ENCODE measurements at regions not wholly inside any gene's neighbourhood (a gene's known extent, or its start where the extent isn't known, plus 50 kb on each side); places are given as distances from the start of the nearest gene placed in this dataset.
"Not testable (repeated sequence)": the region's sequence is repeated elsewhere in the genome, so short reads cannot be mapped to it uniquely, and the experiment has no call there.

GRCh38 chrX:3519384-3519783 is 172.9 kb upstream of the MXRA5 start:
- POLR2A ChIA-PET; CTCF ChIA-PET; H3K27ac ChIP-seq (ENCODE audit: extremely low read depth, low read depth, low read length): not testable (repeated sequence)

GRCh38 chrX:3518870-3519269 is 172.4 kb upstream of the MXRA5 start:
- POLR2A ChIA-PET: no interaction called here
- H3K4me1 ChIP-seq (ENCODE audit: control insufficient read depth, insufficient read depth, low read length): no peaks in the 10 kb centered on the region
- H3K4me3 ChIP-seq (ENCODE audit: low read depth, low read length): no peak overlapping the region
- H3K27ac ChIP-seq (ENCODE audit: extremely low read depth, low read depth, low read length): no peak overlapping the region
- CTCF ChIA-PET: no interaction called here
- no peaks in the 10 kb centered on the region for H3K36me3 ChIP-seq (ENCODE audit: control insufficient read depth in 2 of 2, insufficient read depth in 1 of 2, low read length in 2 of 2)
- TF ChIP-seq OSR2 (tag by site-specific recombination; IDR thresholded peaks at IDR 0.05) (no peak), ZNF560 (tag by site-specific recombination; IDR thresholded peaks at IDR 0.05; ENCODE audit: borderline replicate concordance) (no peak), ELK4 (IDR thresholded peaks at IDR 0.05; ENCODE audit: borderline replicate concordance, low read depth, low read length) (no peak), ZNF239 (tag by site-specific recombination; IDR thresholded peaks at IDR 0.05) (no peak), ZNF433 (tag by site-specific recombination; IDR thresholded peaks at IDR 0.05; ENCODE audit: low read depth) (no peak), PRDM4 (tag by site-specific recombination; IDR thresholded peaks at IDR 0.05) (no peak), REPIN1 (tag by site-specific recombination; IDR thresholded peaks at IDR 0.05; ENCODE audit: low read depth) (no peak), ZNF324 (tag by site-specific recombination; IDR thresholded peaks at IDR 0.05) (no peak), ZNF157 (tag by site-specific recombination; IDR thresholded peaks at IDR 0.05) (no peak), ZXDB (tag by site-specific recombination; IDR thresholded peaks at IDR 0.05) (no peak), ZNF830 (tag by site-specific recombination; IDR thresholded peaks at IDR 0.05; ENCODE audit: low read depth) (no peak), ZNF501 (tag by site-specific recombination; IDR thresholded peaks at IDR 0.05) (no peak), ZBTB7A (tag by site-specific recombination; IDR thresholded peaks at IDR 0.05; ENCODE audit: low read depth) (no peak), ZNF354C (tag by site-specific recombination; IDR thresholded peaks at IDR 0.05; ENCODE audit: borderline replicate concordance, low read depth) (no peak), ZNF391 (tag by site-specific recombination; IDR thresholded peaks at IDR 0.05; ENCODE audit: borderline replicate concordance, low read depth) (no peak)
- no peaks in the 10 kb centered on the region for H3K9me3 ChIP-seq (ENCODE audit: control insufficient read depth, insufficient read depth, low read depth, low read length)

More at GRCh38 chrX:3519384-3519783, 172.9 kb upstream of the MXRA5 start:
- not testable (repeated sequence) for H3K36me3 ChIP-seq (ENCODE audit: control insufficient read depth in 2 of 2, insufficient read depth in 1 of 2, low read length in 2 of 2); H3K4me3 ChIP-seq (ENCODE audit: low read depth, low read length); H3K4me1 ChIP-seq (ENCODE audit: control insufficient read depth, insufficient read depth, low read length); H3K9me3 ChIP-seq (ENCODE audit: control insufficient read depth, insufficient read depth, low read depth, low read length)

- CTCF ChIA-PET: no interaction called here
- Histone ChIP-seq H3K27ac (ENCODE audit: extremely low read depth, low read depth, low read length) (no peak overlapping the region), H3K4me1 (ENCODE audit: control insufficient read depth, insufficient read depth, low read length) (no peaks in the 10 kb centered on the region), H3K36me3 (ENCODE audit: control insufficient read depth in 2 of 2, insufficient read depth in 1 of 2, low read length in 2 of 2) (no peaks in the 10 kb centered on the region), H3K9me3 (ENCODE audit: control insufficient read depth, insufficient read depth, low read depth, low read length) (no peaks in the 10 kb centered on the region), H3K4me3 (ENCODE audit: low read depth, low read length) (no peak overlapping the region)
- TF ChIP-seq ZIC2 (tag by site-specific recombination; IDR thresholded peaks at IDR 0.05) (no peak), ZNF394 (tag by site-specific recombination; IDR thresholded peaks at IDR 0.05; ENCODE audit: borderline replicate concordance) (no peak), ZNF621 (tag by site-specific recombination; IDR thresholded peaks at IDR 0.05) (no peak), ZNF571 (tag by site-specific recombination; IDR thresholded peaks at IDR 0.05) (no peak), ZFP37 (tag by site-specific recombination; IDR thresholded peaks at IDR 0.05) (no peak)
- POLR2A ChIA-PET: no interaction called here
These were observed 169.6 kb upstream of the MXRA5 start for GRCh38 chrX:3516051-3516541.
